ENCODE measurements at regions not wholly inside any gene's neighbourhood (a gene's known extent, or its start where the extent isn't known, plus 50 kb on each side); places are given as distances from the start of the nearest gene placed in this dataset.

DNA sequence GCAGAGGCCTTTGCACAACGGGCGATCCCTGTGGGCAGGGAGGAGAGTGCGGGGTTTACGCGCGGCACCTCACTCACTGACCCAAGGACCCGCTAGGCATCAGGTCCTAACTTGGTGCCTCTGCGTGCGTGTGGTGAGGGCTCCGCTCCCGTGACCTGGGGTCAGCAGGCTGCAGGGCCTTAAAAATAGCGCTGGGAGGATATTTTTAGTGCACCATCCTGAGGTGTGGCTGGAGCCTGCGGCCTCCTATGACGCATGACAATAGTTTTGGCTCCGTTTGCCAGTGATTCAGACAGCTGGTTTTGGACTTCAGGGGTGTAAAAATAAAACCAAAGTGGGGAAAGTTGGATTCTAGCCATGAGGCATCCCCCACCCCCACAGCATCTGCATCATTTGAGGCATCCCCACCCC lies 139.0 kb downstream of the FAM43A start:
- no peak overlapping the region for H4K91ac ChIP-seq (ENCODE audit: insufficient read depth, low read depth, low read length)
- H3K4ac ChIP-seq (ENCODE audit: low read depth, low read length) = no peak overlapping the region
- no peak overlapping the region for H3K18ac ChIP-seq (ENCODE audit: low read depth, low read length)
- H3K4me1 ChIP-seq (ENCODE audit: control insufficient read depth, insufficient read depth, low read length) = no peaks in the 10 kb centered on the region
- 0 out of 2 replicates have a peak, but pooled peaks cover 3% of the 10 kb centered on the region for H3K9me1 ChIP-seq (ENCODE audit: insufficient read depth, low read length)
- H4K8ac ChIP-seq (ENCODE audit: low read depth in 2 of 2, low read length in 2 of 2) = no peak overlapping the region
- no peak overlapping the region for H3K4me2 ChIP-seq (ENCODE audit: low read depth, low read length)
- H2BK120ac ChIP-seq (ENCODE audit: low read depth, low read length) = no peak overlapping the region
- H3K14ac ChIP-seq (replicated peaks; ENCODE audit: low read depth, low read length) = no peak overlapping the region
- H3K9me3 ChIP-seq (ENCODE audit: control insufficient read depth, insufficient read depth, low read length) = no peaks in the 10 kb centered on the region
- WGBS, 2 experiments (ENCODE audit: extremely low coverage in 2 of 2, insufficient read length in 1 of 2) = 80% methylated on average over 11 of the region's 15 CpGs; no CpG with 5 or more reads in 1 of the 2 experiments
- H3K23ac ChIP-seq (ENCODE audit: low read depth, low read length) = no peak overlapping the region
- H3K79me1 ChIP-seq (ENCODE audit: low read depth in 1 of 2, low read length in 2 of 2) = no peaks in the 10 kb centered on the region
- CTCF ChIA-PET = no interaction called here
- TF ChIP-seq, protein P1, sequence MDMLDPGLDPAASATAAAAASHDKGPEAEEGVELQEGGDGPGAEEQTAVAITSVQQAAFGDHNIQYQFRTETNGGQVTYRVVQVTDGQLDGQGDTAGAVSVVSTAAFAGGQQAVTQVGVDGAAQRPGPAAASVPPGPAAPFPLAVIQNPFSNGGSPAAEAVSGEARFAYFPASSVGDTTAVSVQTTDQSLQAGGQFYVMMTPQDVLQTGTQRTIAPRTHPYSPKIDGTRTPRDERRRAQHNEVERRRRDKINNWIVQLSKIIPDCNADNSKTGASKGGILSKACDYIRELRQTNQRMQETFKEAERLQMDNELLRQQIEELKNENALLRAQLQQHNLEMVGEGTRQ (IDR thresholded peaks at IDR 0.05; ENCODE audit: low read depth, low read length) = no peak
- no peak for TF ChIP-seq BHLHE40 (IDR thresholded peaks at IDR 0.05; ENCODE audit: low read depth, low read length)
- no peak overlapping the region for H3K56ac ChIP-seq (ENCODE audit: extremely low read depth, insufficient read depth, low read length)
- H2AK5ac ChIP-seq (ENCODE audit: low read depth, low read length) = no peak overlapping the region; the same call in 1 of the 2 replicates
- POLR2A ChIA-PET (ENCODE audit: unreplicated experiment) = no interaction called here
- no peak overlapping the region for H2AK9ac ChIP-seq (replicated peaks; ENCODE audit: low read depth, low read length, poor library complexity)
- in situ Hi-C loops (cut with MboI; ENCODE audit: low sequenced_read_pairs) = no loop called here
- H2BK15ac ChIP-seq (ENCODE audit: low read depth, low read length) = no peak overlapping the region
- peaks cover 19% of the 10 kb centered on the region for H3K27me3 ChIP-seq (ENCODE audit: control insufficient read depth, insufficient read depth, low read length)
- ATAC-seq (ENCODE audit: low read depth) (no peak), DNase-seq (peak; percentile 29)
- intact Hi-C loops (cut with micrococcal nuclease) = no loop called here
- H2BK5ac ChIP-seq (ENCODE audit: low read depth, low read length, poor library complexity, severe bottlenecking) = no peak overlapping the region
- no TSS peak for BruUV-seq (replicated peaks)
- no peak overlapping the region for H3K27ac ChIP-seq (ENCODE audit: insufficient read depth, low read length)
- H4K20me1 ChIP-seq (ENCODE audit: insufficient read depth, low read length) = no peaks in the 10 kb centered on the region; the same call in 1 of the 2 replicates
- H3K36me3 ChIP-seq (ENCODE audit: control insufficient read depth, insufficient read depth, low read length) = no peaks in the 10 kb centered on the region
- dilution Hi-C loops (cut with HindIII; ENCODE audit: low sequenced_read_pairs, unreplicated experiment) = no loop called here
- no peak overlapping the region for H4K5ac ChIP-seq (ENCODE audit: low read depth, low read length)
- H3K4me3 ChIP-seq (ENCODE audit: insufficient read depth, low read depth, low read length) = no peak overlapping the region
- no peak overlapping the region for H3K9ac ChIP-seq (ENCODE audit: low read depth, low read length)
- H2AFZ ChIP-seq (replicated peaks; ENCODE audit: low read length, poor library complexity) = peak overlapping the region; percentile 41
- 0 out of 2 replicates have a peak overlapping the region, but pooled peaks have one; percentile 10 for H2BK20ac ChIP-seq (ENCODE audit: low read depth, low read length)

Measured in IMR-90 (cell line).